Gastroesophageal sphincter (tissue), 4 donors: ENCODE measurements at regions not wholly inside any gene's neighbourhood (a gene's known extent, or its start where the extent isn't known, plus 50 kb on each side); places are given as distances from the start of the nearest gene placed in this dataset.
"Not testable (repeated sequence)": the region's sequence is repeated elsewhere in the genome, so short reads cannot be mapped to it uniquely, and the experiment has no call there.

Experiments
- ATAC-seq: fragments of 150-250 bp; one replicate; pipeline ENCODE4 v1.9.1; 2016; ENCODE audit warnings: mild to moderate bottlenecking, moderate library complexity
- H3K27ac ChIP-seq, 4 donors: fragments of 200-600 bp; sonication (generic) in 3 of 4; 1 replicate in 3 of 4; 2 replicates in 1 of 4; pipeline ENCODE4 v1.5.1; 2016 to 2019
- H3K27me3 ChIP-seq: fragments of 200-600 bp; sonication (generic); one replicate; pipeline ENCODE4 v1.5.1; 2019
- H3K36me3 ChIP-seq, 2 donors: fragments of 200-600 bp; sonication (generic); one replicate each; pipeline ENCODE4 v1.5.1; 2019; ENCODE audit warnings: control low read depth in 1 of 2
- H3K4me1 ChIP-seq, 3 donors: fragments of 200-600 bp; sonication (generic); 1 replicate in 2 of 3; 2 replicates in 1 of 3; pipeline ENCODE4 v1.5.1; 2016 to 2019; ENCODE audit warnings: control low read depth in 2 of 3
- H3K4me3 ChIP-seq, 2 donors: fragments of 200-600 bp; sonication (generic); one replicate each; pipeline ENCODE4 v1.5.1; 2019; ENCODE audit warnings: mild to moderate bottlenecking in 1 of 2, moderate library complexity in 1 of 2
- H3K9me3 ChIP-seq, 3 donors: fragments of 200-600 bp; sonication (generic); one replicate each; pipeline ENCODE4 v1.5.1; 2017 to 2019; ENCODE audit warnings: control low read depth in 2 of 3
- CTCF ChIP-seq, 4 experiments: fragments of 200-600 bp in 2 of 4; fragments of 450-650 bp in 2 of 4; sonication (generic) in 1 of 4; IDR thresholded peaks; one replicate each; pipeline ENCODE4 v1.5.1; 2017 to 2019; ENCODE audit warnings: antibody characterized with exemption in 4 of 4, mild to moderate bottlenecking in 2 of 4, moderate library complexity in 2 of 4
- EP300 ChIP-seq: sonication (generic); formaldehyde crosslinking; IDR thresholded peaks from one replicate; pipeline ENCODE4 v1.6.1; 2017; ENCODE audit warnings: antibody characterized with exemption, mild to moderate bottlenecking
- POLR2A ChIP-seq, 2 donors: fragments of 450-650 bp; IDR thresholded peaks; one replicate each; pipeline ENCODE4 v1.6.1; 2017; ENCODE audit warnings: antibody characterized with exemption in 2 of 2, mild to moderate bottlenecking in 2 of 2, moderate library complexity in 1 of 2
- POLR2AphosphoS5 ChIP-seq: sonication (generic); formaldehyde crosslinking; IDR thresholded peaks from one replicate; pipeline ENCODE4 v1.6.1; 2017; ENCODE audit warnings: antibody characterized with exemption
- WGBS, 2 donors: methylation state at CpG; one replicate each; pipeline ENCODE4 v1.1.5; 2018; ENCODE audit warnings: low coverage in 1 of 2; 5-methylcytosine and 5-hydroxymethylcytosine counted together

GRCh38 chr4:123024710-123025109 lies 102.3 kb upstream of the NUDT6 start:
- Histone ChIP-seq H3K27ac (no peak overlapping the region), H3K4me3 (no peak overlapping the region), H3K36me3 (peaks cover 0 to 8% of the 10 kb centered on the region in 2 donors), H3K4me1 (no peaks in the 10 kb centered on the region), H3K27me3 (no peaks in the 10 kb centered on the region), H3K9me3 (no peaks in the 10 kb centered on the region)
- no peak for ATAC-seq
- no peak for TF ChIP-seq POLR2A (IDR thresholded peaks at IDR 0.05)
- WGBS, 2 donors, result 0 to 75% methylated on average over 1 to 6 of the region's 6 CpGs

- no peak overlapping the region for H3K4me3 ChIP-seq
- H3K27ac ChIP-seq, result no peak overlapping the region
- H3K4me1 ChIP-seq, result no peaks in the 10 kb centered on the region
- H3K36me3 ChIP-seq, result peaks cover 0 to 9% of the 10 kb centered on the region in 2 donors
- no peaks in the 10 kb centered on the region for H3K27me3 ChIP-seq
- 79 to 85% methylated on average over 4 of the region's 4 CpGs for WGBS, 2 donors
- no peak for TF ChIP-seq POLR2AphosphoS5
- no peak for TF ChIP-seq CTCF (IDR thresholded peaks at IDR 0.05)
- TF ChIP-seq POLR2A (IDR thresholded peaks at IDR 0.05), result no peak
- no peak for TF ChIP-seq EP300
- no peak for ATAC-seq
- H3K9me3 ChIP-seq, result no peaks in the 10 kb centered on the region
Observed at GRCh38 chr4:123025398-123025797, 103.0 kb upstream of the NUDT6 start.

GRCh38 chr4:123026015-123026414 lies 103.6 kb upstream of the NUDT6 start:
- not testable (repeated sequence) for H3K36me3 ChIP-seq, H3K4me1 ChIP-seq, H3K4me3 ChIP-seq, H3K27me3 ChIP-seq, H3K9me3 ChIP-seq, H3K27ac ChIP-seq, ATAC-seq
- 25 to 32% methylated on average over 2 of the region's 2 CpGs for WGBS, 2 donors

GRCh38 chr4:123031664-123032063 lies 109.3 kb upstream of the NUDT6 start:
- 78 to 85% methylated on average over 2 of the region's 2 CpGs for WGBS, 2 donors
- TF ChIP-seq POLR2AphosphoS5, result no peak
- no peak for TF ChIP-seq POLR2A (IDR thresholded peaks at IDR 0.05)
- TF ChIP-seq EP300, result no peak
- no peak for TF ChIP-seq CTCF (IDR thresholded peaks at IDR 0.05)
- ATAC-seq, result no peak
- Histone ChIP-seq H3K27ac (no peak overlapping the region), H3K27me3 (no peaks in the 10 kb centered on the region), H3K9me3 (no peaks in the 10 kb centered on the region), H3K4me1 (no peaks in the 10 kb centered on the region), H3K36me3 (peaks cover 0 to 9% of the 10 kb centered on the region in 2 donors), H3K4me3 (no peak overlapping the region)

- no peaks in the 10 kb centered on the region for H3K9me3 ChIP-seq
- no peaks in the 10 kb centered on the region for H3K4me1 ChIP-seq
- peaks cover 0 to 8% of the 10 kb centered on the region in 2 donors for H3K36me3 ChIP-seq
- H3K27ac ChIP-seq, result no peak overlapping the region
- no peak for ATAC-seq
- WGBS, 2 donors, result 94 to 100% methylated on average over 2 of the region's 2 CpGs
- H3K27me3 ChIP-seq, result no peaks in the 10 kb centered on the region
- no peak overlapping the region for H3K4me3 ChIP-seq
- TF ChIP-seq POLR2A (IDR thresholded peaks at IDR 0.05) (no peak), POLR2AphosphoS5 (no peak), EP300 (no peak), CTCF (IDR thresholded peaks at IDR 0.05) (no peak)
Observed at GRCh38 chr4:123034023-123034422, 111.6 kb upstream of the NUDT6 start.

- no peaks in the 10 kb centered on the region for H3K9me3 ChIP-seq
- no peak overlapping the region for H3K4me3 ChIP-seq
- H3K4me1 ChIP-seq, result no peaks in the 10 kb centered on the region
- WGBS, 2 donors, result 88 to 100% methylated on average over 1 of the region's 1 CpG
- no peak overlapping the region for H3K27ac ChIP-seq
- no peak for ATAC-seq
- TF ChIP-seq POLR2A (IDR thresholded peaks at IDR 0.05), result no peak
- no peak for TF ChIP-seq EP300
- no peak for TF ChIP-seq CTCF (IDR thresholded peaks at IDR 0.05)
- TF ChIP-seq POLR2AphosphoS5, result no peak
- no peaks in the 10 kb centered on the region for H3K27me3 ChIP-seq
- H3K36me3 ChIP-seq, result no peaks in the 10 kb centered on the region
Observed at GRCh38 chr4:123035239-123035638, 112.8 kb upstream of the NUDT6 start.
